ENCODE measurements at regions not wholly inside any gene's neighbourhood (a gene's known extent, or its start where the extent isn't known, plus 50 kb on each side); places are given as distances from the start of the nearest gene placed in this dataset.

DNA sequence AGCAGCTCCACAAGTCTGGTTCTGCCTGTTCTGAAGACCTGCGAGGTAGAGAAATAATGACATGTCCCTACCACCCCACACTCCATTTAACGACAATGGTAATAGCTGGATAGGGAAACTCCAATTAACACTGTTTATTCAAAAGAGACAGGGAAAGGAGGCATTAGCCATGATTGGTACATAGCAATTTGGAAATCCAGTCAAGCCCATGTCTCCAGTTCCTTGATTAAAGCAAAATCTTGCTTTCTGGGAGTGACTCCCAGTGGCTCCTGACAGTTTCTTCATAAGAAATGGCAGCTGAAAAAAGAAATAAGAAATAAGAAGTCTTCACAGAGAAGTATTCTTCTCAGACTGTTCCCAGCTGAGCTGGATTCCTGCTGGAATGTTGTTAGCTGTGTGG is 140.7 kb upstream of the LYZL2 start:
- no peaks in the 10 kb centered on the region for H3K36me3 ChIP-seq (replicated peaks; ENCODE audit: insufficient read depth, low read length)
- no peak overlapping the region for H3K4me3 ChIP-seq (ENCODE audit: low read length)
- H3K9me3 ChIP-seq (replicated peaks; ENCODE audit: insufficient read depth, low read length): no peaks in the 10 kb centered on the region
- no peaks in the 10 kb centered on the region for H3K27me3 ChIP-seq (replicated peaks; ENCODE audit: insufficient read depth, low read length)
- H3K79me2 ChIP-seq (ENCODE audit: low read length): no peaks in the 10 kb centered on the region
- TF ChIP-seq, protein P1, sequence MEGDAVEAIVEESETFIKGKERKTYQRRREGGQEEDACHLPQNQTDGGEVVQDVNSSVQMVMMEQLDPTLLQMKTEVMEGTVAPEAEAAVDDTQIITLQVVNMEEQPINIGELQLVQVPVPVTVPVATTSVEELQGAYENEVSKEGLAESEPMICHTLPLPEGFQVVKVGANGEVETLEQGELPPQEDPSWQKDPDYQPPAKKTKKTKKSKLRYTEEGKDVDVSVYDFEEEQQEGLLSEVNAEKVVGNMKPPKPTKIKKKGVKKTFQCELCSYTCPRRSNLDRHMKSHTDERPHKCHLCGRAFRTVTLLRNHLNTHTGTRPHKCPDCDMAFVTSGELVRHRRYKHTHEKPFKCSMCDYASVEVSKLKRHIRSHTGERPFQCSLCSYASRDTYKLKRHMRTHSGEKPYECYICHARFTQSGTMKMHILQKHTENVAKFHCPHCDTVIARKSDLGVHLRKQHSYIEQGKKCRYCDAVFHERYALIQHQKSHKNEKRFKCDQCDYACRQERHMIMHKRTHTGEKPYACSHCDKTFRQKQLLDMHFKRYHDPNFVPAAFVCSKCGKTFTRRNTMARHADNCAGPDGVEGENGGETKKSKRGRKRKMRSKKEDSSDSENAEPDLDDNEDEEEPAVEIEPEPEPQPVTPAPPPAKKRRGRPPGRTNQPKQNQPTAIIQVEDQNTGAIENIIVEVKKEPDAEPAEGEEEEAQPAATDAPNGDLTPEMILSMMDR (IDR thresholded peaks at IDR 0.05; ENCODE audit: low read length): no peak
- no peak for TF ChIP-seq EZH2phosphoT487 (IDR thresholded peaks at IDR 0.05; ENCODE audit: low read length)
- no peak overlapping the region for H2AFZ ChIP-seq (ENCODE audit: low read length)
- H3F3A ChIP-seq (ENCODE audit: insufficient read depth, low read length): no peaks in the 10 kb centered on the region
- no peaks in the 10 kb centered on the region for H3K4me1 ChIP-seq (ENCODE audit: low read length)
- no peaks in the 10 kb centered on the region for H3K9me2 ChIP-seq (replicated peaks; ENCODE audit: insufficient read depth, low read length)
- H3K4me2 ChIP-seq (ENCODE audit: low read depth, low read length): no peak overlapping the region
- no peak overlapping the region for H3K9ac ChIP-seq (ENCODE audit: low read length)
- H3K27ac ChIP-seq (ENCODE audit: low read length): no peak overlapping the region
- no peaks in the 10 kb centered on the region for H4K20me1 ChIP-seq (ENCODE audit: insufficient read depth, low read length)
- no peak for DNase-seq

DNA sequence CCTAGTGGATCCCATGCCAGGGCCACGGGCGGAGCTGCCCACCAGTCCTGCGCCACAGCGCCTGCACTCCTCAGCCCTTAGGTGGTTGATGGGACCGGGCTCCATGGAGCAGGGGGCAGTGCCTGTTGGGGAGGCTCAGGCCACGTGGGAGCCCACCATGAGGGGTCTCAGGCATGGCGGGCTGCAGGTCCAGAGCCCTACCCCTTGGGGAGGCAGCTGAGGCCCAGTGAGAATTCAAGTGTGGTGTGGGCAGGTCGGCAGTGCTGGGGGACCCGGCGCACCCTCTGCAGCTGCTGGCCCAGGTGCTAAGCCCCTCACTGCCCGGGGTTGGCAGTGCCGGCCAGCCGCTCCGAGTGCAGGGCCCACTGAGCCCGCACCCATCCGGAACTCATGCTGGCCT is 139.8 kb upstream of the LYZL2 start:
- H3K9me3 ChIP-seq (replicated peaks; ENCODE audit: insufficient read depth, low read length): no peaks in the 10 kb centered on the region
- no peak overlapping the region for H3K27ac ChIP-seq (ENCODE audit: low read length)
- H4K20me1 ChIP-seq (ENCODE audit: insufficient read depth, low read length): no peaks in the 10 kb centered on the region
- H3K9me2 ChIP-seq (replicated peaks; ENCODE audit: insufficient read depth, low read length): no peaks in the 10 kb centered on the region
- no peaks in the 10 kb centered on the region for H3K79me2 ChIP-seq (ENCODE audit: low read length)
- H2AFZ ChIP-seq (ENCODE audit: low read length): no peak overlapping the region
- no peaks in the 10 kb centered on the region for H3F3A ChIP-seq (ENCODE audit: insufficient read depth, low read length)
- no peaks in the 10 kb centered on the region for H3K27me3 ChIP-seq (replicated peaks; ENCODE audit: insufficient read depth, low read length)
- H3K4me2 ChIP-seq (ENCODE audit: low read depth, low read length): no peak overlapping the region
- no peak overlapping the region for H3K4me3 ChIP-seq (ENCODE audit: low read length)
- DNase-seq: no peak
- H3K36me3 ChIP-seq (replicated peaks; ENCODE audit: insufficient read depth, low read length): no peaks in the 10 kb centered on the region
- no peak overlapping the region for H3K9ac ChIP-seq (ENCODE audit: low read length)
- no peaks in the 10 kb centered on the region for H3K4me1 ChIP-seq (ENCODE audit: low read length)
- TF ChIP-seq EZH2phosphoT487 (IDR thresholded peaks at IDR 0.05; ENCODE audit: low read length): no peak
- TF ChIP-seq, protein P1 (IDR thresholded peaks at IDR 0.05; ENCODE audit: low read length): no peak
- TF ChIP-seq EZH2 (optimal IDR thresholded peaks at IDR 0.05; ENCODE audit: low read depth, low read length): no peak

DNA sequence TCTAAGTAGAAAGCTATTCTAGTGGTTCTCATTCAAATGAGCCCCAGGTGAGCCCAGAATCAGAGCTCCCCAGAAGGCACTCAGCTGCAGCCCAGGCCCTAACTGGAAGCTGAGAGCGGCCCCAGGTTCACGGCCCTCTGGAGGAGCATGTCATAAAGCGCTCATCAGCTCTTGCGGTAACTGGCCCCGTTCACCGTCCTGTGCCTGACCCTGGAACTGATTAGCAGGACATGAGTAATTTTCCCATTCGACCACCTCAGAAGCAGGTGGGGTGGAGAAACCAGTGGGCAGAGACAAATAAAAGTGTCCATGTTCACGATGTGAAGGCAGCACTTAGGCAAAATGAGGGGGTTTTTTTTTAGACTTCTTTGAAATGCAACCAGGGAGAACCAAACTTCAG is 136.1 kb upstream of the LYZL2 start:
- H3K9me3 ChIP-seq (replicated peaks; ENCODE audit: insufficient read depth, low read length): no peaks in the 10 kb centered on the region
- no peak overlapping the region for H3K4me3 ChIP-seq (ENCODE audit: low read length)
- H3K4me2 ChIP-seq (ENCODE audit: low read depth, low read length): no peak overlapping the region
- no peak overlapping the region for H3K9ac ChIP-seq (ENCODE audit: low read length)
- H2AFZ ChIP-seq (ENCODE audit: low read length): no peak overlapping the region
- H3K79me2 ChIP-seq (ENCODE audit: low read length): no peaks in the 10 kb centered on the region
- no peak for DNase-seq
- no peaks in the 10 kb centered on the region for H3K9me2 ChIP-seq (replicated peaks; ENCODE audit: insufficient read depth, low read length)
- H3K27me3 ChIP-seq (replicated peaks; ENCODE audit: insufficient read depth, low read length): no peaks in the 10 kb centered on the region
- H3K36me3 ChIP-seq (replicated peaks; ENCODE audit: insufficient read depth, low read length): no peaks in the 10 kb centered on the region
- no peak for TF ChIP-seq EZH2phosphoT487 (IDR thresholded peaks at IDR 0.05; ENCODE audit: low read length)
- TF ChIP-seq, protein P1 (IDR thresholded peaks at IDR 0.05; ENCODE audit: low read length): no peak
- no peak for TF ChIP-seq EZH2 (optimal IDR thresholded peaks at IDR 0.05; ENCODE audit: low read depth, low read length)
- no peak overlapping the region for H3K27ac ChIP-seq (ENCODE audit: low read length)
- H3K4me1 ChIP-seq (ENCODE audit: low read length): no peaks in the 10 kb centered on the region
- no peaks in the 10 kb centered on the region for H3F3A ChIP-seq (ENCODE audit: insufficient read depth, low read length)
- H4K20me1 ChIP-seq (ENCODE audit: insufficient read depth, low read length): no peaks in the 10 kb centered on the region
